Epithelial cell of esophagus (primary cell): ENCODE measurements at regions not wholly inside any gene's neighbourhood (a gene's known extent, or its start where the extent isn't known, plus 50 kb on each side); places are given as distances from the start of the nearest gene placed in this dataset.

Source experiments
- DNase-seq: peaks from one replicate; pipeline ENCODE4 v3.0.0; 2010; ENCODE audit warnings: low read depth
- H3K4me3 ChIP-seq: 2 replicates; pipeline ENCODE4 v1.5.1; 2011; ENCODE audit warnings: mild to moderate bottlenecking, low read length, control low read depth
- CTCF ChIP-seq: IDR thresholded peaks from 2 replicates; pipeline ENCODE4 v1.5.1; 2011; ENCODE audit warnings: low read depth, mild to moderate bottlenecking, low read length, control low read depth, inconsistent platforms; ENCODE audit not compliant: insufficient read depth; ENCODE audit errors: missing control alignments

- no peak overlapping the region for H3K4me3 ChIP-seq
- no peak for TF ChIP-seq CTCF
- no peak for DNase-seq
These were observed 549.0 kb downstream of the IGSF11 start for GRCh38 chr3:118485693-118486092.

GRCh38 chr3:118487734-118488133 lies 546.9 kb downstream of the IGSF11 start:
- TF ChIP-seq CTCF = no peak
- no peak overlapping the region for H3K4me3 ChIP-seq
- no peak for DNase-seq

GRCh38 chr3:118488732-118489131 lies 545.9 kb downstream of the IGSF11 start:
- no peak for TF ChIP-seq CTCF
- peak; percentile 71 for DNase-seq
- no peak overlapping the region for H3K4me3 ChIP-seq

GRCh38 chr3:118495206-118495605 lies 539.4 kb downstream of the IGSF11 start:
- DNase-seq = no peak
- peak; percentile 9 for TF ChIP-seq CTCF
- no peak overlapping the region for H3K4me3 ChIP-seq

GRCh38 chr3:118497274-118497673 lies 537.4 kb downstream of the IGSF11 start:
- DNase-seq = no peak
- H3K4me3 ChIP-seq = no peak overlapping the region
- TF ChIP-seq CTCF = no peak

- H3K4me3 ChIP-seq = no peak overlapping the region
- peak; percentile 22 for DNase-seq
- TF ChIP-seq CTCF = no peak
These were observed 533.5 kb downstream of the IGSF11 start for GRCh38 chr3:118501152-118501551.

GRCh38 chr3:118504906-118505305 lies 529.7 kb downstream of the IGSF11 start:
- H3K4me3 ChIP-seq = no peak overlapping the region
- DNase-seq = peak; percentile 62
- no peak for TF ChIP-seq CTCF
